ENCODE measurements at regions not wholly inside any gene's neighbourhood (a gene's known extent, or its start where the extent isn't known, plus 50 kb on each side); places are given as distances from the start of the nearest gene placed in this dataset.

- TF ChIP-seq TEAD4 (IDR thresholded peaks at IDR 0.05) (no peak), FOXM1 (IDR thresholded peaks at IDR 0.05; ENCODE audit: borderline replicate concordance, low read depth) (no peak), MAX (IDR thresholded peaks at IDR 0.05) (no peak), TAF1 (IDR thresholded peaks at IDR 0.05; ENCODE audit: low read depth) (no peak), NFIC (IDR thresholded peaks at IDR 0.05) (no peak), REST (IDR thresholded peaks at IDR 0.05; ENCODE audit: low read depth) (no peak), CREB1 (IDR thresholded peaks at IDR 0.05; ENCODE audit: low read depth) (no peak), TCF12 (IDR thresholded peaks at IDR 0.05; ENCODE audit: low read depth) (no peak), USF1 (IDR thresholded peaks at IDR 0.05) (no peak), EGR1 (IDR thresholded peaks at IDR 0.05) (no peak), EP300 (IDR thresholded peaks at IDR 0.05; ENCODE audit: borderline replicate concordance) (no peak)
Observed at GRCh38 chr15:96703091-96703490, 372.6 kb downstream of the NR2F2 start.

GRCh38 chr15:96703794-96704550 lies 373.5 kb downstream of the NR2F2 start:
- no peak for TF ChIP-seq MAX (IDR thresholded peaks at IDR 0.05)
- TF ChIP-seq TAF1 (IDR thresholded peaks at IDR 0.05; ENCODE audit: low read depth): no peak
- TF ChIP-seq CEBPB (IDR thresholded peaks at IDR 0.05): no peak
- no peak for TF ChIP-seq ZBTB7A (IDR thresholded peaks at IDR 0.05; ENCODE audit: low read depth)
- TF ChIP-seq NFIC (IDR thresholded peaks at IDR 0.05): no peak
- no peak for TF ChIP-seq USF1 (IDR thresholded peaks at IDR 0.05)
- no peak for TF ChIP-seq REST (IDR thresholded peaks at IDR 0.05; ENCODE audit: low read depth)
- TF ChIP-seq TCF12 (IDR thresholded peaks at IDR 0.05; ENCODE audit: low read depth): no peak

GRCh38 chr15:96716075-96716474 lies 385.6 kb downstream of the NR2F2 start:
- TF ChIP-seq REST (IDR thresholded peaks at IDR 0.05; ENCODE audit: low read depth) (no peak), NFIC (IDR thresholded peaks at IDR 0.05) (no peak), CREB1 (IDR thresholded peaks at IDR 0.05; ENCODE audit: low read depth) (no peak), EGR1 (IDR thresholded peaks at IDR 0.05) (no peak), ZBTB7A (IDR thresholded peaks at IDR 0.05; ENCODE audit: low read depth) (no peak), EP300 (IDR thresholded peaks at IDR 0.05; ENCODE audit: borderline replicate concordance) (no peak), YY1 (IDR thresholded peaks at IDR 0.05; ENCODE audit: low read depth) (no peak), FOXM1 (IDR thresholded peaks at IDR 0.05; ENCODE audit: borderline replicate concordance, low read depth) (no peak), MAX (IDR thresholded peaks at IDR 0.05) (no peak), USF1 (IDR thresholded peaks at IDR 0.05) (no peak), CEBPB (IDR thresholded peaks at IDR 0.05) (no peak), TCF12 (IDR thresholded peaks at IDR 0.05; ENCODE audit: low read depth) (no peak), TAF1 (IDR thresholded peaks at IDR 0.05; ENCODE audit: low read depth) (no peak), TEAD4 (IDR thresholded peaks at IDR 0.05) (no peak), RAD21 (IDR thresholded peaks at IDR 0.05; ENCODE audit: low read depth) (no peak)

- TF ChIP-seq EP300 (IDR thresholded peaks at IDR 0.05; ENCODE audit: borderline replicate concordance) (no peak), ZBTB7A (IDR thresholded peaks at IDR 0.05; ENCODE audit: low read depth) (no peak), EGR1 (IDR thresholded peaks at IDR 0.05) (no peak)
Observed at GRCh38 chr15:96716478-96716877, 386.0 kb downstream of the NR2F2 start.
